Uterus (tissue), 3 donors: ENCODE measurements at regions not wholly inside any gene's neighbourhood (a gene's known extent, or its start where the extent isn't known, plus 50 kb on each side); places are given as distances from the start of the nearest gene placed in this dataset.

ENCODE experiments used
- DNase-seq, 2 donors: peaks; one replicate each; pipeline ENCODE4 v3.0.0-alpha.2; 2019 to 2020
- H3K27ac ChIP-seq, 2 donors: fragments of 200-600 bp; sonication (generic); 1 replicate in 1 of 2; 2 replicates in 1 of 2; pipeline ENCODE4 v1.5.1; 2016 to 2018
- H3K27me3 ChIP-seq, 2 donors: fragments of 200-600 bp; sonication (generic); one replicate each; pipeline ENCODE4 v1.5.1; 2018 to 2019; ENCODE audit warnings: control low read depth in 1 of 2
- H3K36me3 ChIP-seq, 2 donors: fragments of 200-600 bp; sonication (generic); one replicate each; pipeline ENCODE4 v1.5.1; 2019; ENCODE audit warnings: control low read depth in 1 of 2
- H3K4me1 ChIP-seq, 2 donors: fragments of 200-600 bp; sonication (generic); one replicate each; pipeline ENCODE4 v1.5.1; 2018 to 2019; ENCODE audit warnings: control low read depth in 1 of 2
- H3K4me3 ChIP-seq, 2 donors: fragments of 200-600 bp; sonication (generic); 1 replicate in 1 of 2; 2 replicates in 1 of 2; pipeline ENCODE4 v1.5.1; 2018 to 2019; ENCODE audit warnings: mild to moderate bottlenecking in 1 of 2
- H3K9me3 ChIP-seq, 2 donors: fragments of 200-600 bp; sonication (generic); one replicate each; pipeline ENCODE4 v1.5.1; 2019; ENCODE audit warnings: control low read depth in 1 of 2
- POLR2A ChIP-seq, 2 donors: fragments of 450-650 bp; IDR thresholded peaks; one replicate each; pipeline ENCODE4 v1.6.1; 2016; ENCODE audit warnings: antibody characterized with exemption in 2 of 2, mild to moderate bottlenecking in 1 of 2, moderate library complexity in 1 of 2
- intact Hi-C: fragments of 100-400 bp; cut with DNase I; formaldehyde crosslinking; loops from one replicate; pipeline ENCODE4 v1.15.1; 2023; ENCODE audit warnings: low total_unique reads
- TF ChIP-seq, protein P1 (sequence below), 4 experiments: fragments of 200-600 bp in 2 of 4; fragments of 450-650 bp in 2 of 4; sonication (generic) in 2 of 4; IDR thresholded peaks; one replicate each; pipeline ENCODE4 v1.5.1; 2016 to 2019; ENCODE audit warnings: antibody characterized with exemption in 4 of 4, mild to moderate bottlenecking in 2 of 4, moderate library complexity in 1 of 4
- donor health status: DM: yes; HTN: yes; CAD: no.

DNA sequence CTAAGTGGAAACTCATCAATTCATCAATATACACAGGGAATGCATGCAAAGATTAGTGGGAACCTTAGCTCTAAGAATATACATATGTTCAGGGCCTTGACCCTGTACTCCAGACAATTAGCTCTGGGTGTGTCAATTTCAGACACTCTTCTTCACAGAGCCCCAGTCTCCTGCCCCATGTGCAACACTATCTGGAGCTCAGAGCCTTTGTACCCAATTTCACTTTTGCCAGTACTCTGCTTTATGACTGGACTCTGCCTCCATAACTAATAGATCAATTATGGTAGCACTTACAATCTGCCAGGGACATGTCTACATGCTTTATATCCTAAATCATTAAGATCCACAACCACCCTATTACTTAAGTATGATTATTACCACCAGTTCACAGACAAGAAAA, 152.5 kb upstream of the PLEKHG7 start:
- intact Hi-C loops = no loop called here
- H3K27me3 ChIP-seq = no peaks in the 10 kb centered on the region
- H3K4me1 ChIP-seq = peaks cover 0 to 6% of the 10 kb centered on the region in 2 donors
- TF ChIP-seq, protein P1, sequence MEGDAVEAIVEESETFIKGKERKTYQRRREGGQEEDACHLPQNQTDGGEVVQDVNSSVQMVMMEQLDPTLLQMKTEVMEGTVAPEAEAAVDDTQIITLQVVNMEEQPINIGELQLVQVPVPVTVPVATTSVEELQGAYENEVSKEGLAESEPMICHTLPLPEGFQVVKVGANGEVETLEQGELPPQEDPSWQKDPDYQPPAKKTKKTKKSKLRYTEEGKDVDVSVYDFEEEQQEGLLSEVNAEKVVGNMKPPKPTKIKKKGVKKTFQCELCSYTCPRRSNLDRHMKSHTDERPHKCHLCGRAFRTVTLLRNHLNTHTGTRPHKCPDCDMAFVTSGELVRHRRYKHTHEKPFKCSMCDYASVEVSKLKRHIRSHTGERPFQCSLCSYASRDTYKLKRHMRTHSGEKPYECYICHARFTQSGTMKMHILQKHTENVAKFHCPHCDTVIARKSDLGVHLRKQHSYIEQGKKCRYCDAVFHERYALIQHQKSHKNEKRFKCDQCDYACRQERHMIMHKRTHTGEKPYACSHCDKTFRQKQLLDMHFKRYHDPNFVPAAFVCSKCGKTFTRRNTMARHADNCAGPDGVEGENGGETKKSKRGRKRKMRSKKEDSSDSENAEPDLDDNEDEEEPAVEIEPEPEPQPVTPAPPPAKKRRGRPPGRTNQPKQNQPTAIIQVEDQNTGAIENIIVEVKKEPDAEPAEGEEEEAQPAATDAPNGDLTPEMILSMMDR (IDR thresholded peaks at IDR 0.05) = no peak
- no peak for TF ChIP-seq POLR2A (IDR thresholded peaks at IDR 0.05)
- H3K36me3 ChIP-seq = no peaks in the 10 kb centered on the region
- DNase-seq = no peak
- no peak overlapping the region for H3K4me3 ChIP-seq
- no peak overlapping the region for H3K27ac ChIP-seq
- H3K9me3 ChIP-seq = no peaks in the 10 kb centered on the region

DNA sequence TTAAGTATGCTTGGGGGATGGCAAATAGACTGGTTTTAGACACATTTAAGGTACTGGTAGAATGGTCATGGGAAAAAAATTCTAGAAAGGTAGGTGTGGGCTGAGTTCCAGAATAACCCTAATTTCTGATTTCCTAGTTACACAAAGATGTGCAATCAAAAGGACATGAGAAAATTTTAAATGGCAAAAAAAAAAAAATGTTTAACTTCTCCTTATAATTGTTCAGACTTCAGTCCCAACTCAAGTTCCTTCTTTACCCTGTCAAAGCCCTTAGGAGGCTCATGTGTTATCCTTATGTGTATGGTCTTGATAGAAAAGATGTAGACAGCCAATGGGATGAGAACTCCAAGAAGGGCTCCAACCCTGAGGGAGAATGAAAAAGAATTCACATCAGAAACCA, 153.3 kb upstream of the PLEKHG7 start:
- no peaks in the 10 kb centered on the region for H3K9me3 ChIP-seq
- no peak for TF ChIP-seq POLR2A (IDR thresholded peaks at IDR 0.05)
- TF ChIP-seq, protein P1 (IDR thresholded peaks at IDR 0.05) = no peak
- no peak overlapping the region for H3K4me3 ChIP-seq
- peaks cover 0 to 6% of the 10 kb centered on the region in 2 donors for H3K4me1 ChIP-seq
- no peaks in the 10 kb centered on the region for H3K27me3 ChIP-seq
- H3K36me3 ChIP-seq = no peaks in the 10 kb centered on the region
- no peak overlapping the region for H3K27ac ChIP-seq
- no peak for DNase-seq
- intact Hi-C loops = no loop called here

DNA sequence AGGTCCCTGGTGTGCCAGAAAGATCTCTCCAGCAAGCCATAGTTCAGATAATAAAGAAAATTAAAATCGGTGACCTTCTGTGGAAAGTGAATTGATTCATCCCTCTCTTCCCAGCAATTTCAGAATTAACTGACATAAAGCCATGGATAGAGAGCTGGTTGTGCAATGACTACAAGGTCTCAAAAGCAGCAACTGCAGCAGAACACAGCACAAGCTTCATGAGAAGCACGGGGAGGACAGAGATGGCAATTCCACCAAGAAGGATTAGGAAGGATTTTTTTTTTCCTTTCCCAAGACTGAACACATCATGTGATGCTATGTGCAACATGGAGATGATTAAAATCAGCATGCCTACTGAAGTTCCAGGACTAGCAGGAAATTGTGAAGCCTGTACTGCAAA, 154.9 kb upstream of the PLEKHG7 start:
- Histone ChIP-seq H3K4me3 (no peak overlapping the region), H3K36me3 (no peaks in the 10 kb centered on the region), H3K9me3 (no peaks in the 10 kb centered on the region), H3K4me1 (peaks cover 0 to 6% of the 10 kb centered on the region in 2 donors), H3K27ac (no peak overlapping the region), H3K27me3 (no peaks in the 10 kb centered on the region)
- DNase-seq = no peak
- intact Hi-C loops = no loop called here
- no peak for TF ChIP-seq POLR2A (IDR thresholded peaks at IDR 0.05)
- TF ChIP-seq, protein P1 (IDR thresholded peaks at IDR 0.05) = no peak

DNA sequence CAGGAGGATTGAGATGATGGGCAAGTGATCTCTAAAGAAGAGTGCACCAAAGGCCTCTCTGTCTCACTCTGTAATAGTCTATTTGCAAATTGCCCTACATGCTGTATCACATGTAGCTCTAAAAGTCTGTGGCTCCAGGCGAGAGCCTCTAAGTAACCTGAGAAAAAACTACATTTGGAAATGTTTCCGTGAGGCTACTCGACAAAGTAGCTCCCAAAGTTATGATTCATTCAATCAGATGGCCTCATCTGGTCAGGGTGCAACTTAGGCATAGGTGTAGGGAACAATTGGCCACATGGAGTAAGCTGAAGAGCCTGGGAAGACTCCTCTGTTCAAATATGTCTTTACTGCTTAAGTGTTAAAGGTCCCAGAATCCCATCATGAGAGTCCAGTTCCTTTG, 155.4 kb upstream of the PLEKHG7 start:
- Histone ChIP-seq H3K9me3 (no peaks in the 10 kb centered on the region), H3K36me3 (no peaks in the 10 kb centered on the region), H3K27me3 (no peaks in the 10 kb centered on the region), H3K4me3 (no peak overlapping the region), H3K4me1 (peaks cover 0 to 6% of the 10 kb centered on the region in 2 donors), H3K27ac (no peak overlapping the region)
- no peak for DNase-seq
- intact Hi-C loops = no loop called here
- TF ChIP-seq, protein P1 (IDR thresholded peaks at IDR 0.05) = no peak
- no peak for TF ChIP-seq POLR2A (IDR thresholded peaks at IDR 0.05)

DNA sequence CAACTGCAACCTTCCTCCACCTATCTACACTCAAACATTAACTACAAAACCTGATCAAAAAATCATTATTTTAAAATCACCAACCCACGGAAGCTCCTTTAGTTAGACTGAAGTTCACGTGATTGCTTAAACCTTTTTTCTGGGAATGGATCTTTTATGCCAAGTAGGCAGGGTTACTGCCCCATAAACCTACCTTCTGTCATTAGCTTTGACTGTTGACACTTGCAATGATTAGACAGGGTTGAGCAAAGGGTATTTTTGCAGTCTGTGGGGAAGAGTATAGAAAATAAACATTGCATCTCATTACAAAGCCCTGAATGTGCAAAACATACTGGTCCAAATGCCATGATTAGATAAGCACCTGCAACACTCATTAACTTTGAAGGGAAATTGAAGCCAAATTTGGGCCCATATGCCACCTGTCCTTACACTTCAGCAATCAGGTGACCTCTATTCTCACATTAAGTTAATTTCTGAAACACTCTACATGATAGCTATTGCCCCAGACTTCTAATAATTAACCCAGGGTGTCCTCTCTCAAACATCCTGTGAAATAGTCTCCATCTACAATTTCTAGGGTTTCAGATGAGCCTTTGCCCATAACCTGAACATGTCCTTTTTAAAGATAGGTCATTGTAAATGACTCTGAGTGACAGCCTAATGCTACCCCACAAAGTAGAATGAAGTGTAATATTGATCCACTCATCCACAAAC, 156.0 kb upstream of the PLEKHG7 start:
- no peak for DNase-seq
- Histone ChIP-seq H3K27ac (no peak overlapping the region), H3K27me3 (no peaks in the 10 kb centered on the region), H3K36me3 (no peaks in the 10 kb centered on the region), H3K9me3 (no peaks in the 10 kb centered on the region), H3K4me3 (no peak overlapping the region), H3K4me1 (peaks cover 0 to 2% of the 10 kb centered on the region in 2 donors)
- TF ChIP-seq, protein P1 (IDR thresholded peaks at IDR 0.05) = no peak
- no peak for TF ChIP-seq POLR2A (IDR thresholded peaks at IDR 0.05)
- intact Hi-C loops = no loop called here
